Glomerular endothelial cell (primary cell): ENCODE measurements at regions not wholly inside any gene's neighbourhood (a gene's known extent, or its start where the extent isn't known, plus 50 kb on each side); places are given as distances from the start of the nearest gene placed in this dataset.

Experiments
- DNase-seq: peaks from one replicate; pipeline ENCODE4 v3.0.0-alpha.2; 2011; ENCODE audit warnings: low read depth, low spot score; ENCODE audit errors: extremely low read depth

DNA sequence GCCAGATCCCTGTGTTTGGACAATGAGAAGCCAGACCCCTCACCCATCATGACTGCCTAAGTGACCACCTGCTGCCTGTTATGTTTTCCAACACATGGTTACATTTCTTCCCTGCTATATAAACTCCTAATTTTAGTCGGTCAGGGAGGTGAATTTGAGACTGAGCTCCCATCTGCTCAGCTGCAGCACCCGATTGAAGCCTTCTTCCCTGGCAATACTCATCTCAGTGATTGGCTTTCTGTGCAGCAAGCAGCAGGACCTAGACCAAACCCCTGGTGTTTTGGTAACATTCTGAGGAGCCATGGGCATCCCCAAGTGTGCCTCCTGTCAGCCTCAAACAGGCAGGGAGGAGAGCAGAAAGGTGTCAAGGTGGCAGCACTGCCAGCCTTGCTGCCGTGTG lies 141.2 kb downstream of the CD8B2 start:
- DNase-seq: no peak

DNA sequence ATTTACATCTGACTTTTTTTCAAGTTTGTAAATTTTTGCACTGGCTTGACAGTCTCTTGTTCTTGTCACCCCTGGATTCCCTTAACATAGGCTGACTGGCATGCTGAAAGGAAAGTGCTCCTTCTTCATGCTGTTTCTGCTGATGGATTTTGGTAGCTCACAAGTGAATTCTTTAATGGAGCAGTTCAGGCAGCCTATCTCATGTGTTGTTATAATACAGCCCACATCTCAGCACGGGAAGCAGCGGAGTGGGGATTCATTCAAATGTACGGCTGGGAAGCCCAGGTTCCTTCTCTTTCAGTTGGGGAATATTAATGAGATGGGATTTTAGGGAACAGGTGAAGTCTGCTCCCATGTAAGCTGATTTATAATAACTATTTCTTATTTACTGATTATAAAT lies 142.8 kb downstream of the CD8B2 start:
- DNase-seq: no peak

DNA sequence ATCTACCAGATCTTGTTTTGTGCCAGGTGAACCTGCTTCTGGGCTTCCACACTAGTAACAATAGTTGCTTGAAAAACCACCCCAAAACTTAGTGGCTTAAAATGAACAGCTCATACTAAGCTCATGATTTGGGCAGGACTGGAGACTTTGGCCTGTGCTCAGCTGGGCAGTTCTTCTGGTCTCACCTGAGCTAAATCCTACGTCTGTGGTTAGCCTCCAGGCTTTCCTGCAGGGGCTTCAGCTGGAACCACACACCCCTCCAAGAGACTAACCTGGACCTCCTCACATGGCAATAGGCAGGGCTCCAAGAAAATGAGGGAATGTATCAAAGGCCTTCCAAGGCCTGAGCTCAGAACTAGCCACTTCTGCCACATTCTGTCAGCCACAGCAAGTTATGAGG lies 144.1 kb downstream of the CD8B2 start:
- no peak for DNase-seq

DNA sequence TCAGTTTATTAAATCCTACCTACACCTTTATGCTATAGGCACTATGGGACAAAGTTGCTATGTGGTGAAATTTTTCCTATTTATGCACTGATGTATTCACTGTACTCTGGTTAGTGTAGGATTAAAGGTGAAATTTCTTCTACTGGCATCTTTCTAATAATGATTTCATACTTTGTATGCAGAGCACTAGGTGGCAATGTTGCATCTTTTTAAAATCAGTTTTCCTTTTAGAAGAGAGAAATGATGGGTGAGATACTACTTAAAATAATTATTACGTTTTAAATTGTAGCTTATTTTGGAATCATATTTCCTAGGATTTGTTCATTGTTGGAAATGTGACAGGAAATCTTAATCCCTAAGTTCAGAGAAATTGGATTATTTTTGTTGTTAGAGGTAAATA lies 150.9 kb downstream of the CD8B2 start:
- DNase-seq: no peak

DNA sequence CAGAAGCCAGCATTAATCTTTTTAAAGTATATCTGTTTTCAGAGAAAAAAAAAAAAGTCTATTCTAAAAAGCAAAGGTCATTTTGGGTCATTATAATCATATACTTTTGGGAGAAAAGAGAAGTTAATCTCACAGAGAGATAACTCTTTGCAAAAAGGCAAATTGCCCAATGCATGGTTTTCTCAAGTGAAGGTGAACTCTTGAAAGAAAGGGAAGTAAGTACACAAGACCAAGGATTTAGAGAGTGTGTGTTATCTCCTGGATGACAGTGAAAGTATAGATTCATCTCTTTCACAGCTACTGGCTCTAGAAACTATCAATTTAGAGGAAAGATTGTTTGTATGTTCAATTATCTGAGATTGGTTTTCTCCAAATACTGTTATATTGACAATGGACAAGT lies 151.4 kb downstream of the CD8B2 start:
- no peak for DNase-seq

DNA sequence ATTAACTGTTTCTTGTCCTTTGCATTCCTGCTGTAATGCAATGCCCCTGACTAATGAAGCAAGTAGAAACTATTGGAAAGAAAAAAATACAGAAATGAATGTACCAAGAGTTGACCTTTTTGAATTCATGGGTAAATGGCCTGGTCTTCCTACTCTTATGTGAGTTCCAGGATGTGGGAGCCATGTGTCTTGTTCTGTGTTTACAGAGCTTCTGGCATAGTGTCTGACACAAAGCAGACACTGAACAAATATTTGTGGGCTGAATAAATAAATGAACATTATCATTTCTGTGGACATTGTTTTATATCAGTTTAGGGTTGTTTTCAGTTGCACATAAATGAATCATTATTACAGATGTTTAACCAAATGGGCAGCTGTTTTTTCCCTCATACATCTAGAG lies 155.5 kb downstream of the CD8B2 start:
- DNase-seq: no peak

DNA sequence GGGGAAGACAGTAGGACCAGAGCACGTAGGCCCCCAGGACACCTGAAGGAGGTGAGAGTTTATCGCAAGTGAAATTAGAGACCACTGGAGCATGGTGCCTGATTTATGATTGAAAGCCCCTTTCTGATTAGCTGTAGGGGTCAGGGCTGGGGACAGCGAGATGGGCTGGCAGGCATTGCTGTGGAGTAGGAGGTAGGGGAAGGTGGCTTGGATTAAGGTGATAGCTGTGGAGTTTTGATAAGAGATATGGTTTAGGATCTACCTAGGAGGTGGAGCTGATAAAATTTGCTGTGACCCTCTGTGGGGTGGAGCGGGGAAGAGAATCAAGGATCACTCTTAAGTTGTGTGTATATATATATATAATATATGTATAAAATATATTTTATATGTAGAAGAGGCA lies 157.5 kb downstream of the CD8B2 start:
- DNase-seq: no peak

DNA sequence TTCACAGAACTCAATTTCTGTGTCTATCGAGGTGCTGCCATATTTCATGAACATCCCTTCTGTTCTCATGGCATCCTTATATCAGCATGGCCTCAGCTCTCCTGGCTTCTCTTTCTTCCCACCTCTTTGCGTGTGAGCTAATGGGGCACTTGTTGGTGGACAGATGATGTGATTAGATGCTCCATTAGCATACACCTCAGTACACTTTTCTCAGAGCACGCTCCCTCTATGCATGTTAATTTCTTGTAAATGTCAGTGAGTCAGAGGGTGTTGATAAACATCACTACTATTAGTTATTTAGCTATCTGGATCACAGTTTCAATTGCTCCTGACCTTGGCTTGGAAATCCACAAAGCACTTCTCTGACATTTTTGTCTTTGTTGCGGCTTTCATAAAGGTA lies 159.4 kb downstream of the CD8B2 start:
- DNase-seq: no peak

DNA sequence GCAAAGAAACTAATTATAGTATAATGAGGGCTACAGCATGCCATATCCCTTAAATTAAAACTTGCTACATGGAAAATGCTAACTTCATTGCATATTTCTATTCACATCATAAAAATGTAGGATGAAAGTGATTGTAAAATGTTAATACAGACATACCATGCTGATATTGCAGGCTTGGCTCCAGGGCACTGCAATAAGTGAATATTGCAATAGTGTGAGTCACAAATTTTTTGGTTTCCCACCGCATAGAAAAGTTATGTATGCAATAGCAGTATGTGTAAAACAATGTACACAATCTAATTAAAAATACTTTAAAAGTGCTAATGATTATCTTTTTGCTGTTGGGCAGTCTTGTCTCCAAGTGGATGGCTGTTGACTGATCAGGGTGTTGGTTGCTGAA lies 162.1 kb downstream of the CD8B2 start:
- no peak for DNase-seq

DNA sequence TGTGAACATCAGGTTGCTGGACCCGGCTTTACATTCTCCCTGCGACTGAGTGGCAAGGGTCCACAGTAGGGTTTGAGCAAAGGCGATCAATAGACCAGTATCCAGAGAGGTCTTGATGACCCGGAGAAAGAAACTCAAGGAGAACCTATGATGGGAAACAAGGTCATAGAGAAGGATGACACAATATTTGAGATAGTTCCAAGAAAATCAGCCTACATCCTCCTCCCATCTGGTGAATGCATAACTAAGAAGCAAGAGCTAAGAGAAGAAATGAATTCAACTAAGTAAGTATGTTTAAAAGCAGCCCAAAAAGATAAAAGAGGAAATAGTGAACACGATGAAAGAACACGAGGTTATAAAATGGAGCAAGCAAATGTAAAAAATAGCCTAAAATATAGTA lies 166.3 kb downstream of the CD8B2 start:
- DNase-seq: no peak

DNA sequence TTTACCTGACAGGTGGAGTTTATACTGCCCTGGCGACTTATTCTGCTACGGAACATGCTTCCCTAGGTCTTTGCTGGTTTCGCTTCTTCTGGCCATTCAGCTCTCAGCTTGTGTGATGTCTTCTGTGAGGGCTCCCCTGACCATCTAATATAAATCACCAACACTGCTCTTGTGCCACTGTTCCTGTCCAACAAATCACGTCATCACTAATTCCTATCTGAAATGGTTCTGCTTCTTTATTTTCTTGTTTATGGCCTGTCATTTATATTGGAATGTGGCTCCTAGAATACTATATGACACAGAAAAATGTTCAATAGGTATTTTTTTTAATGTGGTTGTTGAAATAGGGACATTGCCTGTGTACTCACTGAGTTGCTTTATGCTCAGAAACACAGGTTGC lies 171.5 kb downstream of the CD8B2 start:
- DNase-seq: no peak

DNA sequence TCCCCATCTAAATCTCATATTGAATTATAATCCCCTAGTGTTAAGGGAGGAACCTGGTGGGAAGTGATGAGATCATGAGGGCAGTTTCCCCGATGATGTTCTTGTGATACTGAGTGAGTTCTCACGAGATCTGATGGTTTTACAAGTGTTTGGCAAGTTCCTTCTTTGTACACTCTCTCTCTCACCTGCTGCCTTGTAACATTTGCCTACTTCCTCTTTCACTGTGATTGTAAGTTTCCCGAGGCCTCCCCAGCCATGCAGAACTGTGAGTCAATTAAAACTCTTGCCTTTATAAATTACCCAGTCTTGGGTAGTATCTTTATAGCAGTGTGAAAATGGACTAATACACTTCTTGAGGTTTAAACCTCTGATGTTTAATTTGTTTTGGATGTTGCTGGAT lies 177.5 kb downstream of the CD8B2 start:
- no peak for DNase-seq

DNA sequence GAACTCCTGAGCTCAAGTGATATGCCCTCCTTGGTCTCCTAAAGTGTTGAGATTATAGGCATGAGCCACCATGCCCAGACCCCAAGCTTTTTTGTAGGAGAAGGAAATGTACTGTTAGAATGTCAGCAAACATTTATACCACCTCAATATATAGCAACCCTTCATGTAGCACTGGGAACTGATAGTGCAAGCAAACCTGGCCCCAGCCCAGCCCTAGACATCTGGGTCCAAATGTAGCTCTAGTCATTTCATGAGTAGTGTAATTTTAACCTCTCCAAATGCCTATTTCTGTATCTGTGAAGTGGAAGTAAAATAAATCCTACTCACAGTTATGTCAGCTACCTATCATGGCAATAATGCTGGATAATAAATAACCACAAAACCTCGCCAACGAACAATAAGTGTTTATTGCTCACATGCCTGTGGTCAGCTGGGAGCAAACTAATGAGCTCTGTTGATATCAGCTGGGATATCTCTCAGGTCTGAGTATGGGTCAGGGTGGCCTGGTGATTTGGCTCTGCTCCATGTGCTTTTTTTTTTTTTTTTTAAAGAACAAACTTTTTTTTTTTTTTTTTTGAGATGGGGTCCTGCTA lies 180.4 kb downstream of the CD8B2 start:
- DNase-seq: no peak

DNA sequence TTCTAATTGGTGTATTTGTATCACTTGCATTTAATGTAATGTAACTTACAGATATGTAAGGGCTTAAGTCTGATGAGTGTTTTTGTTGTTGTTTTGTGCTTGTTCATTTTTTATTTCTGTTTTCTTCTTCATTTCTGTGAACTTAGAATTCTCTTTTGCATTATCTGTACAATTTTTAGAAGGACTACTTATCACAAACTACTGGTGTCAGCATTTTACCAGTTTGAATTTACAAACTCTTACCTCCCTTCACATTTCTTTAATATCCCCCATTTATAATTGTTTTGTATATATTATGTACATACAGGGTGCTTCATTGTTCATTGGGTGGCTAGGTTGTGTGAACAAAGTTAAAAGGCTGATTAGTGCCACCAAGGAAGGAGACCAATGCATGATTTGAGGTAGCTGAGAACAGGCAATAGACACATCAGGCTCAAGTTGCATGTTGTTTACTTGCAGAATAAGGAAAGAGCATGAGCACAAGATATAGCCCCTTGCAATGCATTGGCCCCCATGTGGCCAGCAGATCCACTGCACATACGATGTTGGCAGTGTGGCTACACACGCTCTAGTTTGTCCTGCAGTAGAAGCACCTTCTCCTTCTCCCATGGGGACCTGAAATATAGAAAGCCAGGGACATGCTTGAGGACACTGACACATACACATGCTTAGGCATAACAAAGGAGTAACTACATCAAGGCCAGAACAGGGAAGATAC lies 198.2 kb downstream of the CD8B2 start:
- DNase-seq: no peak

DNA sequence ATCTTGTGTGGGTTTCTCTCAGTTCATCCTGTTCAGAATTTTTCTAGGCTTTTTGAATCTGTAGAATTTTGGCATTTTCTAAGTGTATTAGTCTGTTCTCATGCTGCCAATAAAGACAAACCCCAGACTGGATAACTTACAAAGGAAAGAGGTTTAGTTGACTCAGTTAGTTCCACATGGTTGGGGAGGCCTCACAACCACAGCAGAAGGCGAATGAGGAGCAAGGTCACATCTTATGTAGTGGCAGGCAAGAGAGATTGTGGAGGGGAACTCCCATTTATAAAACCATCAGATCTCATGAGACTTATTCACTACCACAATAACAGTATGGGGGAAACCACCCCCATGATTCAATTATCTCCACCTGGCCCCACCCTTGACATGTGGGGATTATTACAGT lies 199.2 kb downstream of the ST6GAL2 start:
- DNase-seq: no peak

DNA sequence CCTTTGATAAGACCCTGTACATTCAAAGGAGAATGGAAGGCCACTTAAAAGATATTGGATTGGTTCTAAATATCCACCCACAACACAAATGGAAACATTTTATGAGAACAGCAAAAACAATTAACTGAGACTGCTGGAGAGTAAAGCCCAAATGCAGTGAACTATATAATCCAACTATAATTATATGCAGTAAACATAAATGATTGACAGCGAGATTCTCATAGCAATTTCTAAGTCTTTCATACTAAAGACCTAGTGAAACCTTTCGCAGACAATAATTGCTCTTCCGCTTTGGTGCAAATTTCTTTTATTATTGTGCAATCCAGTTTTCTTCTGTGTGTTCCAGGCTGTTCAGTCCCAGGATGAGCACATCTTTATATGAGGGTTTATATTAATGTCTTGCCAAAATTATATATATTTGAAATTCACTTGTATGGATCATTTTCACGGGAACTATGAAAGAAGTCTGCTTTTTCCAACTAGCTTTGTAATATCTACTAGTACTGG lies 190.9 kb downstream of the ST6GAL2 start:
- no peak for DNase-seq

DNA sequence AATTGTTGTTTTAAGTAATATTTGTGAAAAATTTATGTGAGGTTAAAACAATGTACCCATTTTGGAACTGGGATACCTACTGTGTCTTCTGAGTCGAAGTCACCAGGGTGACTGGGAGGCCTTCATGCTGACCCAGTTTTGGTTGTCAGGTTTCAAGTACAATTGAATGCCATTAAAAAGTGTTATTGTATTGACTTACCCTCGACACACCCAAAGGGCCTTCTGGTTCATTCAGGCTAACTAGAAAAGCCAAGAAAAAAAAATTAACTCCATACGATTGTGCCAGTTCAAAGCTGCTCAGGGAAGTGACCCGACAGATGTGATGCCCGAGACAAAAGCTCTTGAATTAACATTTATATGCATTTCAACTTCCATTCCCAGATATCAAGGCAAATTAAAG lies 190.0 kb downstream of the ST6GAL2 start:
- DNase-seq: no peak

DNA sequence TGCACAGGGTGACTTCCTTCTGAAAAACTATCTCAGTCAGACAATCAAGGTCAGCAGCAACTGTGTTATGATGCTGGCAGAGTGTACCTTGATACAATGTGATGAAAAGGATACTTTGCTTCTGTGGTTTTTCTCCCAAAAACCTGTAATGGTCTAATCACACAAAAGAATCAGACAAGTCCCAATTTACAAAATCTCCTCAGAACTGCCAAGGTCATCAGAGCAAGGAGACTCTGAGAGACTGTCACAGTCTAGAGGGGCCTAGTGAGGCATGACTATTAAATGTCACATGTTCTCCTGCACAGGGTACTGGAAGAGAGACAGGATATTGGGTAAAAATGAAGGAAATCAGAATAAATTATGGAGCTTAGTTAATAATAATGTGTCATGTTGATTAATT lies 185.4 kb downstream of the ST6GAL2 start:
- no peak for DNase-seq

DNA sequence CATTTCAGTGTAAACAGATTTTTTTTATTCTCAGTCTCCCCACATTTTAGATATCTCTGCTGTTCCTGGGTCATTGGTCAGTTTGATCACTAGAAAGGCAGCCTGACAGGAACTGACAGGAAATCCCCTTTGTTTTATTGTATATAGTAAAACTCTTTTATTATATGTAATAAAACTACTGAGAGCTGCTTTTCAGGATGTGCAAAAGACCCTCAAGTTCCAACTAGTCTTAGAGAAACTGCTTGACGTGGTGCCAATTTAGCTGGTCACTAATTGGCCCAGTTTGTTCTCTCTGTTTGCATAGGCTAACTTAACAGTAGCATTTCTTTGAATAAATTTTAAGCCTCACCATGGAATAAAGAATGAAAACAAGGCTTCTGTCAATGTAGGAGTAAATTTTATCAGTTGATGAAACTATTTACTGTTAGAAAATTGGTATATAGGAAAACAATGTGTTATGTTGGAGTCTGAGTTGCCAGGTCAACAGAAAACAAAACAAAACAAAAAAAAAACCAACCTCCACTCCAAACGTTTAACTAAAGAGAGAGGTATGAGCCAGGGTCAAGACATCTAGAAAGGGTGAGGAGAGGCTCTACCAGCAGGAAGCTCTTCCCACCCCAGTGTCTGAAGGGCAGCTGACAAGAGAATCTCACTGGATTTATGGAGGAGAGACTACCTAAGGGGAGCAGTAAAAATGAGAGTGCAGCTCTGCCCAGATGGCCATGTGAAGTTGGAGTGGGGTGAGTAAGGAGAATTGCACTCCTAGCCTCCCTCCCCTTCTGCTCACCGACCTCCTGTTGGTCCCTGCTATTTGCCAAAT lies 184.6 kb downstream of the ST6GAL2 start:
- DNase-seq: no peak

DNA sequence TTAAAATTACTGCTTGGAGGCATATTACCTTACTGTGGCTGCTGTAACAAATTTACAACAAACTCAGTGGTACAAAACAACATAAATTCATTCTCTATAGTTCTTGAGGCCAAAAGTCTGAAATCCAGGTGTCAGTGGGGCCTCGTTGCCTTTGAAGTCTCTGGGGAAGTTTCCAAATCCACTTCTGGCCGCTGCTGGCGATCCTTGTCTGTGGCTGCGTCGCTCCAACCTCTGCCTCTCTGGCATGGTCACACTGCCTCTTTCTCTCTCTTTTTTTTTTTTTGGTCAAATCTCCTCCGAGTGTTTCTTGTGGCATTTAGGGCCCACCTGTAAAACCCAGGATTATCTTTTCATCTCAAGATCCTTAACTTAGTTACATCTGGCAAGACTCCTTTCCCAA lies 182.8 kb downstream of the ST6GAL2 start:
- no peak for DNase-seq

DNA sequence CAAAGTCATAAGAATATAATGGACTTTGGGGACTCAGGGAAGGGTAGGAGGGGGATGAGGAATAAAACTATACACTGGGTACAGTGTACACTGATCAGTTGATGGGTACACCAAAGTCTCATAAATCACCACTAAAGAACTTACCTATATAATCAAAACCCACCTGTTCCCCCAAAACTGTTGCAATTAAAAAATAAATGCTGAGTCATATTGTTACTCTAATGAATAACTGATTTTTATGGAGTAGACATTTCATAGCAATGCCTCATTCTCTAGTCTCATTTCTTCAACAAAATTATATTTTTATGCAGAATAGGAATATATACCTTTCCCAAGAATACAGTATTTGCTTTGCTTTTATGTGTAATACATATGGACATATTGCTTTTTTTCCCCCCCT lies 181.2 kb downstream of the ST6GAL2 start:
- DNase-seq: no peak

DNA sequence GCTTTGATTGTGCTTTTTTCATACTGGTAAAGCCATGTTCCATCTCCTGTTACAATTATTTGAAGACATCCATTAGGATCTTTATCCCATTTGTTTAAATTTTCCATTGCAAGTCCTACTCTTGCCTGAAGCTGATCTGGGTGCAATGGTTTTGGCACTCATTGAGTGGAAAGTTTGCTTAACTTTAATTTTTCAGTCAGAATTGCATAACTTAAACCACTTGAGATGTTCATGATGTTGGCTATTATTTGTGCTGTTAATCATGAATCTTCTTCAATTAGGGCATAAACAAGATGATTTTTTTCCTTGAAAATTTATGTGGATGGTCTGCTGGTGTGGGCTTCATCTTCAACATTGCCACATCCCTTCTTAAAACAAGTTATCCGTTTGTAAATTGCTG lies 180.1 kb downstream of the ST6GAL2 start:
- no peak for DNase-seq
